Stimulated activated CD4-positive, alpha-beta T cell treated with anti-CD3 and anti-CD28 coated beads, Interleukin-4, amount 100 ng/mL, for 1 hour (primary cell): ENCODE measurements at regions not wholly inside any gene's neighbourhood (a gene's known extent, or its start where the extent isn't known, plus 50 kb on each side); places are given as distances from the start of the nearest gene placed in this dataset.
"Not testable (repeated sequence)": the region's sequence is repeated elsewhere in the genome, so short reads cannot be mapped to it uniquely, and the experiment has no call there.

Experiments
- DNase-seq: peaks from one replicate; pipeline ENCODE4 v3.0.0-alpha.2; 2020

DNA sequence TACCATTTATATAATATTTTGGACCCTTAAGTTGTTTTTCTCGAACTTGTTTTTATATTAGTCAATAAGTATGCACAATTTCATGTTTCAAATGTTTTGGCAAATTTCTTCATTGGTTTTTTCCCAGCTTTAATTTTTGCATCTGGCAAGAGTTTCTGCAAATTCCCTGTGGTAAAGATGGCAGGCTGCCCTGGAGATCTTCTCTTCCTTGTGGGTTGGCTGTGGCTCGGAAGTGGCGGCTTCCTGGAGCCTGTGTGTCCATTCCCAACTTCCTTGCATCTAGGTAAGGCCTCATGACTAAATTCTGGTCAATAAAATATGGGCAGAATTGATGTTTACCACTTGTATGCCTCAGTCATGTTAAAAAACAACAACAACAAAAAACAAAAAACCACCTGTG lies 818.6 kb downstream of the EPHA4 start:
- DNase-seq = no peak

DNA sequence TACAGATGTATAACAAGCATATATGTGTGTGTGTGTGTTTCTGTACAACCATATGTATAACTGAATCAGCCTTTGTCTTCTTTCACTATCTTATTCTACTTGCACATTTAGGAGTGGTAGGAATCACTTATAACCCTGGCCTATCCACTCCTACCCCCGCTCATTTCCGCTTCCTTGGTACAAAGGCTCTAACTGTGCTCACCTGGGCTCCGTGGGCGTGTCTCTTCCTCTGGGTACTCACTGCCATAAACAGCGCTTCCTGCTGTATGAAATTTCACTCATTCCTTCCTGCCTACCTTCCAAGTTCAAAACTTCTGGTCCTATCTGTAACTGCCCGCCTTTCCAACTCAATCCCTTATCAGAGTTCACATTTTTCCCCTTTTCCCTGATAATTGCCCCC lies 815.5 kb downstream of the EPHA4 start:
- no peak for DNase-seq

DNA sequence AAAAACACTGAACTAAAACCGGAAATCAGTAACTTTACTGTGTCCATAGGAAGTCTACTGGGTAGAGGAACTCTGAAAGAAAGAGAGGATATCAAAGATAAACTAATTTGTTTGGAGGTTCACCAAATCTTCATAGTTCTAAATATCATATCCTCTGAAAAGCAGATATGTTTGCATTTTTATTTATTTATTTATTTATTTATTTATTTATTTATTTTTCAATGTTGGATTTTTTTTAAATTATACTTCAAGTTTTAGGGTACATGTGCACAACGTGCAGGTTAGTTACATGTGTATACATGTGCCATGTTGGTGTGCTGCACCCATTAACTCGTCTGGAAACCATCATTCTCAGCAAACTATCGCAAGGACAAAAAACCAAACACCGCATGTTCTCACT lies 813.7 kb downstream of the EPHA4 start:
- not testable (repeated sequence) for DNase-seq

DNA sequence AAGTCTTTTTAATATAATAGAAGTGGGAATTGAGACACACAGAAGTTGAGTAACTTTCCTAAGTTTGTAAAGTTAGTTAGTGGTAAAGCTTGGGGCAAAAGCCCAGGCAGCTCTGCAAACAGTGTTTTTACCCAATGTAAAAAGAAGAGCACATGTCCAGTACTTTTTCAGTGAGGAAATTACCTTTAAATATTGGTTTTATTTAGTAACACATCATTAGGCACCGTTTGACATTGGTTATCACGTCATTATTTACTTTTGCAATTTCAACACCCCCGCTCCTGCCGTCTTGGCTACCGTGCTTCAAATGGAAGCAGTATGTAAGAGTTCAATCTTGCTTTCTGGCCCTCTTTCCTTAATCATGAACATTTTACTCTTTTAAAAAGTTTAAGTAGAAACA lies 807.9 kb downstream of the EPHA4 start:
- no peak for DNase-seq

DNA sequence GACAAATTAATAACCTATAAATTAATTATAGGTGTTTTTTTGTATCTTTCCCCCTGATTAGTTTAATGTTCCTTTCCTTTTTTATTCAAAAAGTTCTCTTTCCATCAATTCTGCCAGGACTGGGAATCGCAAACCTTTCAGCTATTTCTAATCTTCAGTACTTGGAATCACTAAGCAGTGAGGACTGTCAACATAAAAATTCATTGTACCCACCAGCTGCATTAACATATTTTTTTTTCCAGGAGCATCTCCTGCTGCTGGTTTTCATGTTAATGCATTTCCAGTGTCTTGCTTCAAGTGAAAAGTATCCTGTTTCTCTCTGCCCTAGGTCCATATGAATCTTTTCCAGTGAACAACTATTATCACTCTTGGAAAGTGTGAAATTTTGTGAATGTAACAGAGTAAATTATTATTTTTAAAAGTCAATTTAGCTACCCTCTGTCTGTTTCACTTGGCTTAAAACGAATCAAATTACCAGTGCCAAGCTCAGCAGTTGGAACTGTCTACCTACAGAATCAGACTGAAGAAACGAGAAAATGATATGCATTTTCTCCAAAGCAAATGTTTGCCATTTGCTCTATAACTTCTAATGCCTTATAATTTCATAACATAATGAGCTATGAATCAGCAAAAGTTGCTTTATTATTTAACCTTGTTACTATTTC lies 804.4 kb downstream of the EPHA4 start:
- DNase-seq = no peak

DNA sequence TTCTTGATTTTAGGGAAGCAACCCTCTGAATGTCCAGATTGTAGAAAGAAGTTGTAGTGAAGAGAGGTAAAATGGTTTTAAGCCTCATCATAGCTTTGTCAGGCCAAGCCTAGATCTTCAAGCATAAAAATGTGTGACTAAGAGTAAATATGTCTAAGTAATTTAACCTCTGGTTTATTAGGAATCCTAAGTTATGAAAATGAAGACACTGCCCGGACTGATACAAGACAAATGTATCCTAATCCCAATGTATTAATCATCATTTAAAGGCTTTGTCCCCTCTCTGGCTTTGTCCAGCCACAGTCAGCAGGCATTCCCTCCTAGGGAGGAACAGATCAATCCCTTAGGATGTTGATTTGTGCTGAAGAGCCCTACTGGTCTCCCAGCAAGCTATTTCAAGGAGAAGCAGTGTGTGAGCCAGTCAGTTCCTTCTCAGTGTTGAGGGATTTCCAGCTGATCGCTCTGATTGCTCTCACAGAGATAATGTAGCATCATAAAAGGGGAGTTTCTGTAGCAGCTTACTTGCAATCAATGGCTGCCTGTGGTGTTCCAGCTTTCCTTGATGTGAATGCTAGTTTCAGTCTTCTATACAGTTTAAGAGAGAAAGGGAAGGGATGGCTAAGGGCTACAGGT lies 796.1 kb downstream of the EPHA4 start:
- DNase-seq = no peak

DNA sequence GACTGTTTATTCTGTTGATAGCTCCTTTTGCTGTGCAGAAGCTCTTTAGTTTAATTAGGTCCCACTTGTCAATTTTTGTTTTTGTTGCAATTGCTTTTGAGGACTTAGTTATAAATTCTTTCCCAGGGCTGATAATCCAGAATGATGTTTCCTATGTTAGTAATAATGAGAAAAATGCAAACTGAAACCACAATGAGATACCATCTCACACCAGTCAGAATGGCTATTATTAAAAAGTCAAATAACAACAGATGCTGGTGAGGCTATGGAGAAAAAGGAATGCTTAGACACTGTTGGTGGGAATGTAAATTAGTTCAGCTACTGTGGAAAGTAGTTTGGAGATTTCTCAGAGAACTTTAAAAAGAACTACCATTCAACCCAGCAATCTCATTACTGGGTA lies 793.0 kb downstream of the EPHA4 start:
- DNase-seq = not testable (repeated sequence)

DNA sequence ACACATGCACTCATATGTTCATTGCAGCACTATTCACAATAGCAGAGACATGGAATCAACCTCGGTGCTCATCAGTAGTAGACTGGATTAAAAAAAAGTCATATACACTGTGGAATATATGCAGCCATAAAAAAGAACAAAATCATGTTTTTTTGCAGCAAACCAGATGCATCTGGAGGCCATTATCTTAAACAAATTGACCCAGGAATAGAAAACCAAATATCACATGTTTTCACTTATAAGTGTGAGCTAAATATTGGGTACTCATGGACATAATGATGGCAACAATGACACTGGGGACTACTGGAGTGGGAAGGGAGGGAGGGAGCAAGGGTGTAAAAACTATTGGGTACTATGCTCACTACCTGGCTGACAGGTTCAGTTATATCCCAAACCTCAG lies 792.6 kb downstream of the EPHA4 start:
- no peak for DNase-seq

DNA sequence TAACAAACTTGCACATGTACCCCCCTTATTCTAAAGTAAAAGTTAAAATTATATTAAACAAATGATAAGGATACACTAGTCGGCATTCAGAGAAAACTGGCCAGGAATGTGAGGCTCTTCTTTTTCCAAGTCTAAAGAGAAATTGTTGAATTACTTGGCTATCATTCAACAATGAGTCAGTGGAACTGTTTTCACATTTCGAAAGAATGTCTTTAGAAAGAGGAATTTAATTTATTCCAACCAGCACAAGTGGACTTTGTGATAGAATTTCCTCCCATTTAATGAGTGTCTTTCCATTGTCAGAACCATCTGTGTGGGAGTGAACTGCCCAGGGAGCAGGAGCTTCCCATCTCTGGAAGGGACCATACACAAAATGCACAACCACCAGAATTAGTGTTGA lies 792.2 kb downstream of the EPHA4 start:
- no peak for DNase-seq

DNA sequence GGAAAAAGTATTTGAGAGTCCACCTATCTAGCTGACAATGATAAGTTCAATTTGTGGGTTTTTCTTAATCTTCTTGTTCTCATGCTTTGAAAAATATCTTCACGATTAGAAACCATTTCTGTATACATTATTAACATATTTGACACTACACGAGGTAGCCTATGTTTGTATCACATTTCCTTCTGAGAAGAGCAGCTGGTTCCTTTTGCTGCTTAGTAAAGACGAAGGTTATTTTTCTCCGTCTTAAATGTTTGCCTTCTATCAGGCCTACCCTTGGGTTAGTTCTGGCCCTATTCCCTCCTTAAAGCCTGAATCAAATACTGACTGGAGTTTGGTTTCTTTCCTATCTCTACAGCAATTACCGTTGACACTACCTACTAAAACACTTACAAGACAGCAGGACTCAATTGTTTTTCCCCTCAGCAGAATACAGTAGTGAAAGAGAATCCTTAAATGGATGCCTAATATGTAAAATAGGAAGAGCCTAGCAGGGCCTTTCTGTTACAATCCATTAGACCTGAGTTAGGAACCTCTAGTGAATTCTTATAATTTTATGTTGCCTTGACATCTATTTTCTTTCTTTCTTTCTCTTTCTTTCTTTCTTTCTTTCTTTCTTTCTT lies 790.4 kb downstream of the EPHA4 start:
- DNase-seq = no peak

DNA sequence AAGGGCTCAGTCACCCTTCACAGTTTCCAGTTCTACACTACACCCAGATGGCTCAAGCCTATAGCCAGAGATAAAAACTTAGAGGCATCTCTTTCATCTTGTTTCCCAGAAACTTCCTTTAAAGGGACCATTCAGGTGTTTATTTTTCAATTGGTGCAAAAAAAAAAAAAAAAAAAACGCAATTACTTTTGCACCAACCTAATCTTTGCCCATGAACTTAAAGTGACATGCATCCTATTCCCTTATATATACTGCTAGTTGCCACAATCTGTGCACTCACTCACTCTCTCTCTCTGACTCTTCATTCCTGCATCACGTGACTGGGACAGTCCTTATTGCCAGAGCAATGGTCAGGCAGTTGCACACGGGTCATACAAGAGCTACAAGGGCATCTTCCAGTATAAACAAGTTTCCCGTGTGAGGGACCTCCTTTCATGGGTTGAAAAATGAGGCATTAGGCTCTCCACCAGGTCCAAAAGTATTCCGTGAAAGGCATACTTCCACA lies 789.4 kb downstream of the EPHA4 start:
- DNase-seq = no peak

DNA sequence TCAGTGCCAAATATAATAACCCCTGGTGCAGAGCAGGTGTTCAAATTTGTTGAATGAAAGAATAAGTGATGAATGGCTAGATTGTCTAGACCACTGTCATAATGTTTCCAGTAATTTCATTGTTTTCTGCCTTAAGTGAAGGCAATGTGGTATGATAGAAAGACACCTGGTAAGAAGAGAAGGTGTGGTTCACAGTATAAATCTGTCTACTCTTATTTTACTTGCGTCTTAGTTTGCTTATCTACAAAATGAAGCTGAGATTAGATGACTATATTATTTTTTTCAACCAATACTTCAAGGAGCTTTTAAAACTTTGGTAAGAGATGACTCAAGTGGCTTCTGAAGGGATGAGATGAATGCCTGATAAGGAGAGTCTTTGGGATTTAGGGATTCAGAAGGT lies 788.4 kb downstream of the EPHA4 start:
- no peak for DNase-seq

DNA sequence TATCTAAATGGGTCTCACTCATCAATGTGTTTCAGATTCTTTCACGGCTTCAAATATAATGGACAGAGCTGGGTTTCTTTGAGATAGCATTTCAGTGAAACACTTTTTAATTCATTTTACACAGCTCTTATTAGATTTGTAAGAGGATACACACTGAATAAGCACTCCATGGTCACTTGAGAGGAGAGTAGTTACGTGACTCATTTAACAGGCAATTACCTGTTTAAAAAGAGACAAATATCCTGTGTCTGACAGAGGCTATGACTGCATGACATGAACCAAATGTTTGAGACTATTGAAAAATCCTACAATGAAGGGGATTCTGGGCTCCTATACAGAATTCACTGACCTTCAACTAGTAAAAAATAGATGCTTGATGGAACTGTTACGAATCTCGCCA lies 786.9 kb downstream of the EPHA4 start:
- no peak for DNase-seq

DNA sequence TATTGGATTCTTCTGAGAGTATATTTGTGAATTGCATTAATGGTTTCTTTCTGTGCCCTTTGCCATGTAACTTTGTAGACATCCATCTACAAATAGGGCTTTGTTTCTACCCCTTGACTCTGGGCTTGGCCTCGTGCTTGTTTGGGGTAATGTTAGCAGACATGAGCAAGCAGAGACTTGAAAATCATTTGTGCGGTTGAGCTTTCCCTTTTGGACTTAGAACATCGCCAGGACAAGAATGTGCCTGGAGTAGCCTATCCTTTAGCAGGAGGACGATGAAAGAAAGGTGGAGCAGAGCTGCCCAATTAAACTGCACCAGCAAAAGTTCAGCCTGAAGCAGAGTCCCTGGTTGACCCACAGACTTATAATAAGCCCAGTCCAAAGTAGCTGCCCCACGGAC lies 785.9 kb downstream of the EPHA4 start:
- DNase-seq = no peak

DNA sequence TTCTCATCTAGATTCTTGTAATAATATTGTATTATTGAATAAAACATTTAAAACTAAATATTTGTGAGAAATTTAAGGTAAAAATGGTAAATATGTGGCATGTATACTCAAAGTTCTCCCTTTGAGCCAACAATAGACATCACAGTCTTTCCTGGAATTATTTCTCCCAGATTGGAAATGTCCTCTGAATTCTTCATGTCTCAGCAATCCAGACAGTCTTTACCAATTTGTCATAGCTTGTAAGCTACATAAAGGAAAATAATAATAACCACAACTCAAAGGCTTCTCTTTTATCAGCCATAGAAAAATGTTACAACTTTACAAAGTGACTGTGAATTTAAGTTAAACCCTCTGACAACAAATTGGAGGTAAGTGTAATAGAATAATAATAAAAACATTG lies 784.9 kb downstream of the EPHA4 start:
- no peak for DNase-seq

DNA sequence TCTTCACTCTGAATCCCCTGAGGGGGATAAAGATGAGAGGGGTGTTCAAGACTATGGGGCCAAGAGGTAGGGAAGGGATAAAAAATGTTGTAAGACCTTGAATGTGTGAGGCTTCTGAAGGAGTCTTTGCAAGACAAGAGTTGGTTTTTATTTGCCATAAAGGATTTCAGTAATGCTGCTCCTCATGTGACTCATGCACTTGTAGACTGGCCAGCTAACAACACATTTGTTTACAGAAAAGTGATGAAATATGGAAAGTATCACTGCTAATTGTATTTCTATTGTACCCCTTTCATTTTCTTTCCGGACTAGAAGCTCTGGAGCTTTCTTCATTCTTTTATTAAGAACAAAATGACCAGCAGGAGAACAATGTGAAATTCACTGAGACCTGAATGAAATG lies 782.1 kb downstream of the EPHA4 start:
- DNase-seq = no peak

DNA sequence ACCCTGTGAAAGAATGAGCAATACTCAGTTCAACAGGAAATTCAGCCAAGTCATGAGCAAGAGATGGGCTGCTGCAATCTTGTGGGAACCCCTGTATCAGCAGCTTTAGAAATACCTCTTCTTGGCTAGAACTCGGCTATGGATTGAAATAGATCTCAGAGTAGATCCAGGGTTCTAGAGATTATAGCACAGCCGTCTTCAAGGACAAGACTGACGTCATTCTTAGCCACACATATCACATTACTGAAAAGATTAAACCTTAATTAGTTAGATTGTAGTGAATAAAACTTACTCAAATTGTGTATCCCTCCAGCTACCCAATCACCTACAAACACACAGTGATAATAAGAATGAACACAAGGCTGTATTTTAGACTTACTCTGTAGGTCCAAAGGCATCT lies 776.4 kb downstream of the EPHA4 start:
- no peak for DNase-seq

DNA sequence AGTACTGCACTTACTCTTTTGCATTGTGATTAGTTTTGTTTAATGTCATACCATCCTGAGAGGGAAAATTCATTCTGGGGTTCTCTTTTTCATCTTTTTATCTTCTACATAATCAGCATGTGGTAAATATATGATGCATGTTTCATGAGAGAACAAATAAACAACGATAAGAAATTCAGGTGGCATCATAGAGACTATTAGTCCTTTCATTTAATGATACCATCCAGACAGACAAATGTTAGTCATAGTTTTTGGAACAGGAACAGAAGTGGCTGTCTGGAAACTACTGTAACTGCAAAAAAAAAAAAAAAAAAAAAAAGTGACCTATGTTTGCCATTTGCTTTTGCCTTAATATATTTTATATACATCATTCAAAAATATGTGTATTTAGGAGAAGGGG lies 761.0 kb downstream of the EPHA4 start:
- no peak for DNase-seq

DNA sequence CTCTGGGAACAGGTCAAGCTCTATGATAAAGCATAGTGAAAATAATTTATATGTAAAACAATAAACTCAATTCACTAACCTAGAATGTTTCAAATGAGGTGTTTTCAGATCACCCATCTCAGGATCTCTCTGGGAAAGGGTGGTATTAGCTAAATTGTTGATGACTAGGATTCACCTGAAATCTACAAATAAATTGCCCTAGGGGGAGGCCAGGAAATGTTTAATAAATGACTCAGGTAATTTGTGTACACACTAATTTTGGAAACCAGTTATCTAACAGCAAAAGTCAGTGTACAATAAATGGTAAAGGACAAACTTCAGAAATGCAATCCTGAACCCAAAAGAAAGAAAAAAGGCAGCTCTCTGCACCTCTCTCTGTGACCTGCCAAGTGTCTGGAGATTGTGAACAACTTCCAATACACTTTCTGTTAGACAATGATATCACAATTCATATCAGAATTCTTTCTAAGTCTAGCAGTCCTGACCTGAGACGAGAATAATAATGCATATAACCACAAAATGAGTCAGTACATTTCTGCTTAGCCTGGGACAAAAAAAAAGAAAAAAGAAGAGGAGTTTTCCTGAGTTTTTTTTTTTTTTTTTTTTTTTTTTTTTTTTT lies 760.0 kb downstream of the EPHA4 start:
- DNase-seq = no peak

DNA sequence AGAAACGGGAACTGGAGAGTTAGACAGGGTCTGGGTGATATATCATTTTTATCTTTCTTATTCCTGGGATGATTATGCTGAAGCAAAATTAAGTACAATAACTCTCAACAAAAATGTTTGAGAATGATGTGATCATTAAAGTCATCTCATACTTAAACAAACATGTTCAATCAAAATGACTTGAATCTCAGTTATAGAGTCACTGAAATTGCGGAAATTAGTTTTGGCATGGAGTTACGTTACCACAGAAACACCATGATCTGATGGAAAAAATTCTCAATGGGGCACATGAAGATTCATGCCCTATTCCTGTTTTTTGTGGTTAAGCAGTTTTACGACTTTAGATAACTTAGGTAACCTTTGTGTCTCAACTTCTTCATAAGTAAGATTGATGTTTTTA lies 757.7 kb downstream of the EPHA4 start:
- no peak for DNase-seq

DNA sequence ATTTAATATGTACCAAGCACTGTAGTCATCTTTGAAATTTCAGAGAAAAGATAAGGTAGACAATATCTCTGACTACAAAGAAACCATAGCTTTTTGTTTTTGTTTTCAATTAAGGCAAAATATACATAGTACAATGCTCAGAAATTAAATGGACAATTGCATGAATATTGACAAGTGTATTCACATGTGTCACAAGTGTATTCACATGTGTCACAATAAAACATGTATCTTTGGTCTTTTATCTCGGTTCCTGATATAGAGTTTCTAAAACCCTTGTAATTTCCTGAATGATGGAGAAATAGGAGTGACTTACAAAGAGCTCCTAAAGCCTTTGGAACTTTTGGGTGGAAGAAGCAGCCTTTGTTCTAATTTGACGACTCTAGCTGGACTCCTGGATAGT lies 756.4 kb downstream of the EPHA4 start:
- DNase-seq = no peak

DNA sequence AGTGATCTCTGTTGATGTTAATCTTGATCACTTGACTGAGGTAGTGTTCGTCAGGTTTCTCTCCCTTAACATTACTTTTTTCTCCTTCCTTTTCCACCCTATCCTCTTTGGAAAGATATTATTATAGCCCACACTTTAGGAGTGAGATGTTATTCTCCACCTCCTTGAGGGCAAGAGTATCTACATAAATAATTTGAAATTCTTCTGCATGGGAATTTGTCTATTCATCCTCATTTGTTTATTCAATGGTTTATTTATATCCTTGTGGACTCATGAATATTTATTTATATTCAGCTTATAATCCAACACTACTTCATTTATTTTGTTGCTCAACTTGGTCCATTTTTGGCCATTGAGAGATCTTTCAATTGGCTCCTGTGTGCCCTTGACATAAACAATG lies 750.4 kb downstream of the EPHA4 start:
- DNase-seq = no peak

DNA sequence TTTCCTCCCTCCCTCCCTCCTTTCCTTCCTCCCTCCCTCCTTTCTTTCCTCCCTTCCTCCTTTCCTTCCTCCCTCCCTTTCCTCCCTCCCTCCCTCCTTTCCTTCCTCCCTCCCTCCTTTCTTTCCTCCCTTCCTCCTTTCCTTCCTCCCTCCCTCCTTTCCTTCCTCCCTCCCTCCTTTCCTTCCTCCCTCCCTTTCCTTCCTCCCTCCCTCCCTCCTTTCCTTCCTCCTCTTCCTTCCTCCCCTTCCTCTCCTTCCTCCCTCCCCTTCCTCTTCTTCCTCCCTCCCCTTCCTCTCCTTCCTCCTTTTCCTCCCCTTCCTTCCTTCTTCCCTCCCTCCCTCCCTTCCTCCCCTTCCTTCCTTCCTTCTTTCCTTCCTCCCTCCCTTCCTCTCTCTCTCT lies 748.5 kb downstream of the EPHA4 start:
- DNase-seq = not testable (repeated sequence)

DNA sequence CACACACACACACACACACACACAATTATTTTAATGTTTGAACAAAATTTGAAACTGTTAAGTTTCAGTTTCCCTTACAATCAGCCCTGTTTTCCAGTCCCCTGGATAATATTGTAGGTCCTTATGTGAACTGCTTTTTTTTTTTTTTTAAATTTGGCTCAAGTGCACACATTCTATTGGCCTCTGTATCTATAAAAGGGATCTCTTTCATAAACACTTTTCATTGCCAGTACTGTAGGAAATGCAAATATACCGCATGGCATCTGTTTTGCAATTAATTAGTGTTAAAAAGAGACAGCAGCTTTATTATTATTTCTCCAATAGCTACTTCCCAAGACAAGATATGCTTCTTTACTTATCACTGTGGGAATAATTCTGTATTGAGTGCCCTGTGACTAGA lies 738.7 kb downstream of the EPHA4 start:
- no peak for DNase-seq
